SK-N-SH (cell line): ENCODE measurements at regions not wholly inside any gene's neighbourhood (a gene's known extent, or its start where the extent isn't known, plus 50 kb on each side); places are given as distances from the start of the nearest gene placed in this dataset.
"Not testable (repeated sequence)": the region's sequence is repeated elsewhere in the genome, so short reads cannot be mapped to it uniquely, and the experiment has no call there.

Experiments used
- CTCF ChIA-PET: fragments of 300-600, 350-600 bp; formaldehyde crosslinking; extraction: SDS; loops from one replicate; lab custom pipeline; 2021; lab: Yijun Ruan, JAX
- POLR2A ChIA-PET: fragments of 350-600 bp; sonication (Branson Sonifier 250); formaldehyde crosslinking; extraction: SDS; loops from one replicate; lab custom pipeline; 2020; ENCODE audit warnings: antibody characterized with exemption, inconsistent platforms; lab: Yijun Ruan, JAX
- DNase-seq: peaks from one replicate; pipeline ENCODE4 v3.0.0; 2012
- H2AFZ ChIP-seq: fragments of 200-600 bp; sonication (generic); 2 replicates; pipeline ENCODE4 v1.8.1; 2016; ENCODE audit warnings: antibody characterized with exemption, mild to moderate bottlenecking, low read depth
- H3F3A ChIP-seq: fragments of 200-600 bp; sonication (generic); replicated peaks from 2 replicates; pipeline ENCODE3; 2016; ENCODE audit warnings: antibody characterized with exemption, mild to moderate bottlenecking; ENCODE audit not compliant: insufficient read depth
- H3K27ac ChIP-seq, 2 experiments: fragments of 200-500 bp in 1 of 2; fragments of 200-600 bp in 1 of 2; sonication (Bioruptor generic) in 1 of 2; sonication (generic), shearing (Covaris generic) in 1 of 2; 2 replicates each; pipeline versions ENCODE4 v1.5.1 to v1.6.1; 2014 to 2016; ENCODE audit warnings: low read depth in 2 of 2, inconsistent platforms in 1 of 2, low read length in 1 of 2, mild to moderate bottlenecking in 1 of 2, mixed read lengths in 1 of 2
- H3K27me3 ChIP-seq: fragments of 200-600 bp; sonication (generic), shearing (Covaris generic); 2 replicates; pipeline ENCODE4 v1.6.1; 2016; ENCODE audit warnings: mixed run types; ENCODE audit not compliant: insufficient read depth
- H3K36me3 ChIP-seq, 2 experiments: fragments of 200-500 bp in 1 of 2; fragments of 200-600 bp in 1 of 2; sonication (Bioruptor generic) in 1 of 2; sonication (generic) in 1 of 2; replicated peaks in 1 of 2; 2 replicates each; pipeline versions ENCODE3 to v1.5.1; 2014 to 2016; ENCODE audit warnings: low read length in 1 of 2, mild to moderate bottlenecking in 1 of 2; ENCODE audit not compliant: insufficient read depth in 2 of 2, control insufficient read depth in 1 of 2
- H3K4me1 ChIP-seq, 2 experiments: fragments of 200-500 bp in 1 of 2; fragments of 200-600 bp in 1 of 2; sonication (Bioruptor generic) in 1 of 2; sonication (generic), shearing (Covaris generic) in 1 of 2; 2 replicates each; pipeline versions ENCODE4 v1.5.1 to v1.6.1; 2014 to 2016; ENCODE audit warnings: low read depth in 1 of 2, low read length in 1 of 2, mixed run types in 1 of 2; ENCODE audit not compliant: insufficient read depth in 2 of 2, control insufficient read depth in 1 of 2
- H3K4me2 ChIP-seq: fragments of 200-600 bp; sonication (generic), shearing (Covaris generic); 2 replicates; pipeline ENCODE4 v1.6.1; 2017; ENCODE audit warnings: mixed run types
- H3K4me3 ChIP-seq, 2 experiments: fragments of 200-500 bp in 1 of 2; fragments of 200-600 bp in 1 of 2; sonication (Bioruptor generic) in 1 of 2; sonication (generic), shearing (Covaris generic) in 1 of 2; 2 replicates each; pipeline versions ENCODE4 v1.5.1 to v1.8.1; 2014 to 2016; ENCODE audit warnings: low read depth in 2 of 2, inconsistent platforms in 1 of 2, low read length in 1 of 2, mild to moderate bottlenecking in 1 of 2, mixed read lengths in 1 of 2, moderate library complexity in 1 of 2
- H3K79me2 ChIP-seq: fragments of 200-600 bp; sonication (generic); 2 replicates; pipeline ENCODE4 v1.8.1; 2017; ENCODE audit warnings: mild to moderate bottlenecking; ENCODE audit not compliant: insufficient read depth
- H3K9ac ChIP-seq: fragments of 200-600 bp; sonication (generic); 2 replicates; pipeline ENCODE4 v1.6.1; 2017; ENCODE audit warnings: mixed run types
- H3K9me2 ChIP-seq: fragments of 200-600 bp; sonication (generic); 2 replicates; pipeline ENCODE4 v1.6.1; 2017; ENCODE audit warnings: mixed run types
- H3K9me3 ChIP-seq: fragments of 200-600 bp; sonication (generic); 2 replicates; pipeline ENCODE4 v1.6.1; 2017; ENCODE audit warnings: mixed run types, mild to moderate bottlenecking, moderate library complexity
- H4K20me1 ChIP-seq: fragments of 200-600 bp; sonication (generic); 2 replicates; pipeline ENCODE4 v1.6.1; 2017; ENCODE audit warnings: mild to moderate bottlenecking, mixed run types; ENCODE audit not compliant: insufficient read depth
- CTCF ChIP-seq: fragments of 200-600 bp; sonication (generic); IDR thresholded peaks from 2 replicates; pipeline ENCODE4 v1.6.1; 2017; ENCODE audit warnings: antibody characterized with exemption, mild to moderate bottlenecking, moderate library complexity
- ELF1 ChIP-seq: IDR thresholded peaks from 2 replicates; pipeline ENCODE4 v1.4.0; 2012
- EP300 ChIP-seq, 2 experiments: IDR thresholded peaks; 2 replicates each; pipeline versions ENCODE4 v1.4.0 to v1.6.1; 2012; ENCODE audit warnings: borderline replicate concordance in 1 of 2, low read depth in 1 of 2, low read length in 1 of 2
- EZH2phosphoT487 ChIP-seq: fragments of 200-600 bp; sonication (generic); IDR thresholded peaks from 2 replicates; pipeline ENCODE4 v1.6.1; 2017; ENCODE audit warnings: low read depth, mixed run types, mild to moderate bottlenecking, antibody characterized with exemption, moderate library complexity, borderline replicate concordance
- FOSL2 ChIP-seq: IDR thresholded peaks from 2 replicates; pipeline ENCODE4 v1.4.0; 2012; ENCODE audit warnings: low read depth, mild to moderate bottlenecking, moderate library complexity, borderline replicate concordance
- FOXJ3 ChIP-seq: sonication (generic); formaldehyde crosslinking; IDR thresholded peaks from 2 replicates; pipeline ENCODE4 v1.5.1; 2020; ENCODE audit warnings: mild to moderate bottlenecking, missing genetic modification reagents
- FOXM1 ChIP-seq: IDR thresholded peaks from 2 replicates; pipeline ENCODE4 v1.4.0; 2012; ENCODE audit warnings: low read depth, mild to moderate bottlenecking
- GABPA ChIP-seq: IDR thresholded peaks from 2 replicates; pipeline ENCODE4 v1.4.0; 2012; ENCODE audit warnings: low read depth, mild to moderate bottlenecking
- MAX ChIP-seq: IDR thresholded peaks from 2 replicates; pipeline ENCODE4 v1.4.0; 2012; ENCODE audit warnings: low read depth
- MXI1 ChIP-seq: IDR thresholded peaks from 2 replicates; pipeline ENCODE4 v1.6.1; 2012; ENCODE audit warnings: mild to moderate bottlenecking, low read depth, low read length, improper control_type of control experiment
- NFIC ChIP-seq: IDR thresholded peaks from 2 replicates; pipeline ENCODE4 v1.4.0; 2012; ENCODE audit warnings: borderline replicate concordance
- NRF1 ChIP-seq: IDR thresholded peaks from 2 replicates; pipeline ENCODE4 v1.6.1; 2012; ENCODE audit warnings: low read depth, mild to moderate bottlenecking, low read length
- RAD21 ChIP-seq: IDR thresholded peaks from 2 replicates; pipeline ENCODE4 v1.6.1; 2012; ENCODE audit warnings: mild to moderate bottlenecking, low read length
- REST ChIP-seq: IDR thresholded peaks from 2 replicates; pipeline ENCODE4 v1.6.1; 2012; ENCODE audit warnings: mild to moderate bottlenecking, low read depth, low read length, moderate library complexity
- RFX5 ChIP-seq: IDR thresholded peaks from 2 replicates; pipeline ENCODE4 v1.6.1; 2012; ENCODE audit warnings: mild to moderate bottlenecking, improper control_type of control experiment, low read length
- SMC3 ChIP-seq: IDR thresholded peaks from 2 replicates; pipeline ENCODE4 v1.6.1; 2012; ENCODE audit warnings: low read depth, low read length, improper control_type of control experiment
- TCF12 ChIP-seq: IDR thresholded peaks from 2 replicates; pipeline ENCODE4 v1.4.0; 2012
- TEAD4 ChIP-seq: IDR thresholded peaks from 2 replicates; pipeline ENCODE4 v1.4.0; 2012; ENCODE audit warnings: mild to moderate bottlenecking, borderline replicate concordance; ENCODE audit not compliant: insufficient read depth
- YY1 ChIP-seq: IDR thresholded peaks from 2 replicates; pipeline ENCODE4 v1.4.0; 2012; ENCODE audit warnings: low read depth, mild to moderate bottlenecking
- WGBS: methylation state at CpG from one replicate; pipeline ENCODE4 v1.1.6; 2017; ENCODE audit warnings: low lambda C conversion rate; 5-methylcytosine and 5-hydroxymethylcytosine counted together

- 95% methylated on average over 2 of the region's 2 CpGs for WGBS
- H3K79me2 ChIP-seq, result no peaks in the 10 kb centered on the region
- H3K9me3 ChIP-seq, result no peaks in the 10 kb centered on the region
- no peak overlapping the region for H3K4me3 ChIP-seq
- H3K4me2 ChIP-seq, result no peak overlapping the region
- ChIA-PET POLR2A (no interaction called here), CTCF (interaction anchor here (0.9 kb wide), 1 partner anchor 64 kb away, joined by 3 read pairs; no protein-coding TSS in a partner anchor)
- H3K4me1 ChIP-seq, result no peaks in the 10 kb centered on the region
- H3F3A ChIP-seq, result no peaks in the 10 kb centered on the region
- no peak overlapping the region for H3K27ac ChIP-seq
- no peaks in the 10 kb centered on the region for H3K27me3 ChIP-seq
- H3K9ac ChIP-seq, result no peak overlapping the region
- H3K36me3 ChIP-seq, result no peaks in the 10 kb centered on the region
- H4K20me1 ChIP-seq, result no peaks in the 10 kb centered on the region
- H3K9me2 ChIP-seq, result no peaks in the 10 kb centered on the region
- H2AFZ ChIP-seq, result no peak overlapping the region
- TF ChIP-seq SMC3 (no peak), NFIC (no peak), YY1 (no peak), MAX (no peak), REST (no peak), CTCF (no peak), GABPA (no peak), FOXJ3 (CRISPR knock-in tag) (no peak), FOSL2 (no peak), EZH2phosphoT487 (no peak), NRF1 (no peak), RFX5 (no peak), RAD21 (no peak), TCF12 (no peak), MXI1 (no peak), ELF1 (no peak), EP300 (IDR thresholded peaks at IDR 0.05; ENCODE audit: borderline replicate concordance in 1 of 2, low read depth in 1 of 2, low read length in 1 of 2) (no peak), TEAD4 (no peak), FOXM1 (no peak)
- DNase-seq, result no peak
These were observed 832.9 kb downstream of the C12orf50 start for GRCh38 chr12:87196321-87196720.

- H3K27me3 ChIP-seq, H3K9ac ChIP-seq, H3K4me2 ChIP-seq, H3K9me3 ChIP-seq, H3K9me2 ChIP-seq, H3K79me2 ChIP-seq, H3F3A ChIP-seq, DNase-seq, CTCF ChIA-PET, H2AFZ ChIP-seq, H3K4me1 ChIP-seq, H4K20me1 ChIP-seq, H3K4me3 ChIP-seq, H3K36me3 ChIP-seq, POLR2A ChIA-PET, H3K27ac ChIP-seq: not testable (repeated sequence)
These were observed 834.8 kb downstream of the C12orf50 start for GRCh38 chr12:87194389-87194788.
